G401.6 (cell line): ENCODE measurements at regions not wholly inside any gene's neighbourhood (a gene's known extent, or its start where the extent isn't known, plus 50 kb on each side); places are given as distances from the start of the nearest gene placed in this dataset.
"Not testable (repeated sequence)": the region's sequence is repeated elsewhere in the genome, so short reads cannot be mapped to it uniquely, and the experiment has no call there.

Experiments
- FAIRE-seq: peaks from 2 replicates; lab custom pipeline; 2012; peaks lifted over from hg19 to GRCh38; lab: Jason Lieb, UNC

DNA sequence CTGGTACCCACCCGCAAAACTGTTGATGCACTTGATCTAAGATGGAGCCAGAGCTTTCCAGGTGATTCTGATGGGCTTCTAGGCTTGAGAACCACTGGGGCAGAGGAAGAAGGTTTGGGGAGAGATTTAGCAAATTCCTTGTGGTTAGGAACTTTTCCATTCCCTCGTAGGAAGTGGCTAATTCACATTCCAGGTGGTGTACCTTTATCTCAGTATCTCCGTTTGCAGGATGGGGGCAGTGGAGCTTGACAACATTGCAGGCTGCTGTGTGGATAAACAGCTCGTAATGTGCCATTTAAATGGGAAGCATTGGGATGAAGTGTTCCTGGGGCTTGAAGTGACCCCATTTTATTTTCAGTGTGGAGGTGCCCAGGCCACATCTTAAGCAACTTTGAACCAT lies 172.9 kb upstream of the IL12B start:
- no peak for FAIRE-seq

- FAIRE-seq: no peak
Measured at GRCh38 chr5:159504106-159504856, 174.0 kb upstream of the IL12B start.

GRCh38 chr5:159504857-159505304 lies 174.6 kb upstream of the IL12B start:
- no peak for FAIRE-seq

DNA sequence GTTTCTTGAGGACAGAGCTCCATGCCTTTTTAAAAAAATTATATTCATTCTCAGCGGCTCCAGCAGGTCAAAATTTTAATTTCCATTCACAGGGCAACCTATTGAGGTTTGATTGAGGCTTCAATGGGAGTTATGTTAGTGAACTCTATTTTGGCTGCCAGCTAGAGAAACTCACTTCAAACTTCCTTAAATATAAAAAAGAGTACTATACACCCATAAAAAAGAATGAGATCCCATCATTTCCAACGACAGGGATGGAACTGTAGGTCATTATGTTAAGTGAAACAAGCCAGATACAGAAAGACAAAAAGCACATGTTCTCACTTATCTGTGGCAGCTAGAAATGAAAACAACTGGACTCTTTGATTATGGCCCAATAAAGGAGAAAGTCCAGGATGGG lies 176.8 kb upstream of the IL12B start:
- FAIRE-seq: no peak

GRCh38 chr5:159507661-159508060 lies 177.4 kb upstream of the IL12B start:
- FAIRE-seq: no peak

DNA sequence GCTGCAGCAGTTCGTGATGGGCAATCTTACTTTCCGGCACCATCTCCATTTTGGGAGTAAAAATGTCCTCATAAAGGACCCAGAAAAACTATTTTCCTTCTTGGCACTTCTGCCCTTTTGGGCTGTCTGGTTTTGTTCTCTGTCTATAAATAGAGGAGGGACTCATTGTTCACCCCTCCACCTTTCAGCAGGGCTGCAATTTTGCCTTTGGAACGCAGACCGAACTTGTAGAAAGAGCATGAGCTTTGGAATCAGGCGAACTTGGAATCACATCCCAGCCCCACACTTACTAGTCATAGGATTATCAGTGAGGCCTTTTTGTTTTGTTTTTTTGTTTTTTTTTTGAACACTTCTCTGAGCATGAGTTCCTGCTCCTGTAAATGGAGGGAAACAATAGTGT lies 178.1 kb upstream of the IL12B start:
- FAIRE-seq: no peak

DNA sequence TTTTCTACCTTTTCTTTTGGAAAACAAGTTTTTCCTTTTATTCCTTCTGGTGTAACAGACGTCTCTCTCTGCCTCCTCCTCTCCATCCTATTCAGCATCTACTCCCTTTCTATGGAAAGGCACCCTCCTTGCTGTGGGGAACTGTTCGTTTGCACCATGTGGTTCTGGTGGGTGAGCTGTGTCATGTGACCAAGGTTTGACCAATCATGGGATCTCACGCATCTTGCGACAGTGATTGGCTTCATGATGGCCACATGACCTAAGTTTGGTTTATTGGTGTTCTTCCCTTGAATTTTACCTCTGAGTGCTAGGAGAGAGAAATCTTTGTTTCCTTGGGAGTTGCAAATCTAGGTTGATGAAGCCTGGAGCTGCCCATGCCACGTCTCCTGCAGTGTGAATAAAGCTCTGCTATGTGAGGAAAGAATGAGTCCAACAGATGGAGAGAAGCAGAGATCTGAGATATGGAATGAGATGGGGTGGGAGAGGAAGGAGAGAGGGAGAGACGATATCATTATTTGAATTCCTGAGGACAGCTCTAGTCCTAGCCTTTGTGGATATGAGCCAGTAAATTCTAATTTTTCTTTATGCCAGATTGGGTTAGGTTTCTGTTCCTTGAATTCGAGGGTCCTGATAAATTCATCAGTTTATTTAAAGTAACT lies 178.8 kb upstream of the IL12B start:
- FAIRE-seq: no peak

DNA sequence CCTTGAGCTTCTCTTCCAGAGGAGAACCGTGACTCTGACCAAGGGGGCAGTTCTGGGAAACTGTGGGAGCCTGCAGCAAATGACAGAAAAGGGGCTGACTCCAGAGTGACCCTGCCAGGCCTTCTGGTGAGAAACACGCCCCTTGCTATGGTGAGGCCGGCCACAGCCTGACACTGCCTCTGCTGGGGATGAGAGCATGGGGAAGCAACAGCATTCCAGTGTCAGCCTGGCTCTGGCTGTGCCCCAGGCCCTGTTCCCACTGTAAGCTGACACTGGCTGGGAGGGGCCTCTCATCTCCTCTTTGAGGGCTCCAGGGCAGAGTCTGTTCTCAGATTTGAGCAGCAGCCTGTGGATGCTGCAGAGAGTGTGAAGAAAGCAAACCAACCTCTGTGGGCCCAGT lies 180.0 kb upstream of the IL12B start:
- FAIRE-seq: no peak

GRCh38 chr5:159511570-159511969 lies 181.3 kb upstream of the IL12B start:
- no peak for FAIRE-seq

- no peak for FAIRE-seq
Measured at GRCh38 chr5:159512064-159512463, 181.8 kb upstream of the IL12B start.

DNA sequence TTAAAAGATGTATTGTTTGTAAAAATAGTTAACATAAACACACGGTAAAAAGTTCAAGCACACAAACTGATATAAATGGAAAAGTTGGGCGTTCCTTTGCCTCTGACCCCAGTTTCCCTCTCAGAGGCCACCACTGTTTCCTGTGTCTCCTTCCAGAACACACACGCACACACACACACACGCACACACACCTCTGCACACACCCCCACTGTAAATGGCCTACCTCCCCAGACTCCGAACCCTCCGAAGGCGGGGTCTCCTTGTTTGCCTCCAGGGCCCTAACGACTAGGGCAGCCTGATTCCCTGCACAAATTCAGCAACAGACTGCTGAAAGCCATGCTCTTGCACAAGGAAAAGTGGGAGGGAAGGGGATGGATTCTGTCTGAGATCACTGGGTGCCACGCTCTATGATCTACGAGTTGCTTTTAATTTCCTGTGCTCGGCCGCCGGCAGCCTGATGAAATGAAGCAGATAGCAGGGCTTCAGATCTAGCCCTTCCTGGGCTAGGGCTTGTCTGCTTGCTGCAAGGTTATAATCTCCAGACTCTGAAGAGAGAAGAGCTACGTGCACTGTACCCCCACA lies 184.0 kb upstream of the IL12B start:
- no peak for FAIRE-seq

DNA sequence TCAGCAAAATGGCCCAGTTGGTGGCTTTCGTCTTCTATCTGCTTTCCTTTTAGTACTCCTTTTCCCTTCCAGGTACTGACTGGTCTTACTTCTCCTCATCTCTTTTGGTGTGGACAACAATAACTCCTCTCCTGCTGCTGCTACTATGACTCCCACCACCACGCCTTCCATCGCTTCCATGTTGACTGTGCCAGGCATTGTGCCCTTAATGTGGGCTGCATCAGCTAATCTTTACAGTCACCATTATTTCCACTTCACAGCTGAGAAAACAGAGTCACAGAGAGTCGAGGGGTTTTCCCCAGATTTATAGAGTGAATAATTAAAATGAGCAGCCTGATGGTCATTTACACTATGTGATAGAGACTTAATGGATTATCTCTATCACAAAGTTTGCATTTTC lies 184.9 kb upstream of the IL12B start:
- FAIRE-seq: no peak

DNA sequence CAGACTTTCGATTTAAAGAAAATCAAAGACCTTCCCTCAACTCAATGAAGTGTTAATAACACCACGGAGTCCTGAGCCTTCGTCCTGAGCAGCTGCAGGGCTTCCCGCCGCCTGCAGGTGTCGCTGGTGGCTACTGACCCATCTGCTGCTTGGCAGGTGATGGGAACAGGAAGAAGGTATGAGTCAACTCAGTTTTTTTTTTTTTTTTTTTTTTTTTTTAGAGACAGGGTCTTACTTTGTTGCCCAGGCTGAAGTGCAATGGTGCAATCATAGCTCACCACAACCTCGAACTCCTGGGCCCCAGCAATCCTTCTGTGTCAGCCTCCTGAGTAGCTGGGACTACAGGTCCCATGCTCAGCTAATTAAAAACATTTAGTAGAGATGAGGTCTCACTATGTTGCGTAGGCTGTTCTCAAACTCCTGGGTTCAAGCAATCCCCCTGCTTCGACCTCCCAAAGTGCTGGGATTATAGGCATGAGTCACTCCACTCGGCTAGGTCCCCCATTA lies 185.7 kb upstream of the IL12B start:
- peak; percentile 46 for FAIRE-seq

DNA sequence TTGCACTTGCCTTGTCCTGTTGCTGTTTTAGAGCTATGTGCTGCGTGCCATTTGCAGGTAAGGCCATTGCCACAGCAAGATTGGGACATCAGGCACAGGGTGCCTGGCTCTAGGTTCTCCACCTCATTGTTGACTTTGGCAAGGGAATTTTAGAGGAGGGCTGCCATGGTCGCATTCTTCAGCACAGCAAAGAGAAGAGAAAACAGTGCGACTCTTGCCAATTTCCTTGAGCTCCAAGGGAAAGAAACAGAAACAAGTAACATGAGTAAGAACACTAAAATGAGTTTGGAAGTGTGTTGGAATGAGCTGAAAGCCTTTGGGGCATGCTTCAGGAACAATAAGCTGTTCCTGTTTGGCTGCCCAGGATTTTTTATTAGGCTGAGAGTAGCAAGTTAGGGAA lies 188.1 kb upstream of the IL12B start:
- FAIRE-seq: no peak

GRCh38 chr5:159519365-159519764 lies 189.1 kb upstream of the IL12B start:
- FAIRE-seq: no peak

- FAIRE-seq: no peak
Measured at GRCh38 chr5:159522841-159523240, 192.6 kb upstream of the IL12B start.

DNA sequence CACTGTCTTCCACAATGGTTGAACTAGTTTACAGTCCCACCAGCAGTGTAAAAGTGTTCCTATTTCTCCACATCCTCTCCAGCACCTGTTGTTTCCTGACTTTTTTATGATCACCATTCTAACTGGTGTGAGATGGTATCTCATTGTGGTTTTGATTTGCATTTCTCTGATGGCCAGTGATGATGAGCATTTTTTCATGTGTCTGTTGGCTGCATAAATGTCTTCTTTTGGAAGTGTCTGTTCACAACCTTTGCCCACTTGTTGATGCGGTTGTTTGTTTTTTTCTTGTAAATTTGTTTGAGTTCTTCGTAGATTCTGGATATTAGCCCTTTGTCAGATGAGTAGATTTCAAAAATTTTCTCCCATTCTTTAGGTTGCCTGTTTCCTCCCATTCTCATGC lies 194.0 kb upstream of the IL12B start:
- FAIRE-seq: not testable (repeated sequence)

GRCh38 chr5:159525117-159525516 lies 194.8 kb upstream of the IL12B start:
- no peak for FAIRE-seq

GRCh38 chr5:159527546-159528254 lies 197.4 kb upstream of the IL12B start:
- FAIRE-seq: no peak

- FAIRE-seq: no peak
Measured at GRCh38 chr5:159531554-159532105, 201.3 kb upstream of the IL12B start.

GRCh38 chr5:159533197-159533596 lies 202.9 kb upstream of the IL12B start:
- no peak for FAIRE-seq

GRCh38 chr5:159536166-159536565 lies 205.9 kb upstream of the IL12B start:
- FAIRE-seq: no peak

GRCh38 chr5:159536646-159537045 lies 206.4 kb upstream of the IL12B start:
- FAIRE-seq: no peak
